GM19328 (cell line): ENCODE measurements at regions not wholly inside any gene's neighbourhood (a gene's known extent, or its start where the extent isn't known, plus 50 kb on each side); places are given as distances from the start of the nearest gene placed in this dataset.

Experiments
- ATAC-seq: cut with Tn5 transposase; IDR thresholded peaks from one replicate; pipeline ENCODE4 v1.9.1; 2021; ENCODE audit warnings: mild to moderate bottlenecking, moderate library complexity; ENCODE audit not compliant: unreplicated experiment

- ATAC-seq, result no peak
These were observed 583.1 kb downstream of the XIRP2 start for GRCh38 chr2:167471332-167471731.

DNA sequence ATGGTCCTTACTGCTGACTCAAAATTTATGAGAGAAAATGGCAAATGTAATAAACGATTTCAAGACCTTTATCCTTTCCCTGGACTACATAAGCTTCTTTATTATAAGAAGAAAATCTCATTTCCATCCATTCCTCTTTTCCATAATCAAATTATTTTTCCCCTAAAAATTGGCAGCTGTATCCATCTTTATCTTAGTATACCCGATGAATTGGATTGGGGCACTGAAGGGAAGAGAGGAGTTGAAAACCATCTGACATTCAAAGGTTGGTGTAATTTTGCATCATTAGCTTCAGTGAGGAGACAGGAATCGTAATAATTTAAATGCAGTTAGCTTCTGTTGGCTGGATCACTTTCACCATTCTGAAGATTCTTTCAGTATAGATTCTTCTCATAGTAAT lies 574.1 kb downstream of the XIRP2 start:
- no peak for ATAC-seq

DNA sequence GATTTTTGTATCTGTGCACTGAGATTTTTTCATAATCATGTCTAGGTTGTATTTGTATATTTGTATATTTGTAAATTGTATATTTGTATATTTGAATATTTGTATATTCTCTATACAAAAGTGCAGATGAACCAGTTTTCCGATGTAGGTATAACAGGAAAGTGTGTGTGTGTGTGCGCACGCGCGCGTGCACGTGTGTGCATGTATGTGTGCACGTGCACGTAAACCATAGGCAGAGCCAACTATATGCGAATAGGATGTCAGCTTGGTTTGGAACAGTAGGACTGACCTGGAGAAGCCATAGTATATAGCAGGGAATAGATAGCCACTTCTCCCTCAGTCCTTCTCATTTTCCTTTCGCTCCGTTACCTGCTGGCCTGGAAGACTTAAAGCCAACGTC lies 565.8 kb downstream of the XIRP2 start:
- no peak for ATAC-seq

DNA sequence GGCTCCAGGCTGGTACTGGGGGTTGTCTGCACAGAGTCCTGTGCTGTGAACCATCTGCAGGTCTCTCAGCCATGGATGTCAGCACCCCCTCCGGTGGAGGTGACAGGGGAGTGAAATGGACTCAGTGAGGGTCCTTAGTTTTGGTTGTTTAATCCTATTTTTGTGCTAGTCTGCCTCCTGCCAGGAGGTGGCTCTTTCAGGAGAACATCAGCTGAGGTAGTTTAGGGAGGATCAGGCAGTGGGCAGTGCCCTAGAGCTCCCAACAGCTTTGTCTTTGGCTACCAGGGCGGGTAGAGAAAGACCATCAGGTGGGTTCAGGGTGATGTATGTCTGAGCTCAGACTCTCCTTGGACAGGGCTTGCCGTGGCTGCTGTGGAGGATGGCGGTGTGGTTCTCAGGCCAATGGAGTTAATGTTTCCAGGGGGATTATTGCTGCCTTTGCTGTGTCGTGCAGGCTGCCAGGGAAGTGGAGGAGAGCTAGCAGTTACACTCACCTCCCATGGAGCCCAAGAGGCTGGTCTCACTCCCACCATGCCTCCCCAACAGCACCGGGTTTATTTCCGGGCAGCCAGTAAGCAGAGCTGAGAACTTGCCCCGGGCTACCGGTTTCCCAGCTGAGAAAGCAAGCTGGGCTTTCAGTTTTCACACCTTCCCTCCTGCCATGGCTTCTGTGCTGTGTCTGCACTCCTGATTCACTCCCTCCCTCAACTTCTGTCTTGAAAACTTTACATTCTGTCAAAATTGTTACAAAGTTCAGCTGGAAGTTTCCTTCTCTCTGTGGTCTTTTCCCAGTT lies 563.4 kb downstream of the XIRP2 start:
- no peak for ATAC-seq

- ATAC-seq, result no peak
These were observed 562.1 kb downstream of the XIRP2 start for GRCh38 chr2:167450364-167450763.

DNA sequence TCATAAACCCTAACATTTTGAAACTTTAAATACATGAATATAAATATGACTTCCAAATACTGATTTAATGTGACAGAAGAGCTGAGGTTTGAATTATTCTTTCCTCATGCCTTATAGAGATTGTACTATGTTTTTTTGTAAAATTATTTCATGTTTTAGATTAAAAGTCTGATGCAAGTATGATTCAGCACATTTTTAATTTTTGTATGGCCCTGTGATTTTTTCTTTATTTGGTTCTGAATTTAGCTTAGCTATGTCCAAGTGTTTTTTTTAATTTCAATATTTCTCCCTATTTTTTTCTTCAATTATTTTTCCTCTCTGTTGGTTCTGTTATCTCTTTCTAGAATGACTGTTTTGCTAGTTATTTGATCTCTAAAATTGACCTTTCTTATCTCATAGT lies 552.1 kb downstream of the XIRP2 start:
- ATAC-seq, result no peak

GRCh38 chr2:167438206-167438605 lies 549.9 kb downstream of the XIRP2 start:
- no peak for ATAC-seq

- no peak for ATAC-seq
These were observed 543.7 kb downstream of the XIRP2 start for GRCh38 chr2:167431949-167432348.

DNA sequence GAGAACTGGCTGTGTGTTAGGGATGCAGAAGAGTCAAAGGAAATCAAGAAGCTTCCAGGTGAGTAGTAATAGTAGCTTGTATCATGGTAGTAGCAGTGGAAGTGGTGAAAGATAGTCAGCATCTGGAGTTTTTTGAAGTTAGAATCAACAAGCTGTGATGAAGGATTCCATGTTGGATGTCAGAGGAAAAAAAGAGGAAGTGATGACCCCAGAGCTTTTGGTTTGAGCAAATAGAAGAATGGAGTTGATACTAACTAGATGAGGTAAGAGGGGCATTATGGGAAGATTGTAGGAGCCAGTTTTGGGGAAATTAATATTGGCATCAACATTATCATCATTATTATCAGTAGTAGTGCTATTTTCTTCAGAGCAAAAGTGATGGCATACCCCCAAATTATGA lies 542.2 kb downstream of the XIRP2 start:
- no peak for ATAC-seq

DNA sequence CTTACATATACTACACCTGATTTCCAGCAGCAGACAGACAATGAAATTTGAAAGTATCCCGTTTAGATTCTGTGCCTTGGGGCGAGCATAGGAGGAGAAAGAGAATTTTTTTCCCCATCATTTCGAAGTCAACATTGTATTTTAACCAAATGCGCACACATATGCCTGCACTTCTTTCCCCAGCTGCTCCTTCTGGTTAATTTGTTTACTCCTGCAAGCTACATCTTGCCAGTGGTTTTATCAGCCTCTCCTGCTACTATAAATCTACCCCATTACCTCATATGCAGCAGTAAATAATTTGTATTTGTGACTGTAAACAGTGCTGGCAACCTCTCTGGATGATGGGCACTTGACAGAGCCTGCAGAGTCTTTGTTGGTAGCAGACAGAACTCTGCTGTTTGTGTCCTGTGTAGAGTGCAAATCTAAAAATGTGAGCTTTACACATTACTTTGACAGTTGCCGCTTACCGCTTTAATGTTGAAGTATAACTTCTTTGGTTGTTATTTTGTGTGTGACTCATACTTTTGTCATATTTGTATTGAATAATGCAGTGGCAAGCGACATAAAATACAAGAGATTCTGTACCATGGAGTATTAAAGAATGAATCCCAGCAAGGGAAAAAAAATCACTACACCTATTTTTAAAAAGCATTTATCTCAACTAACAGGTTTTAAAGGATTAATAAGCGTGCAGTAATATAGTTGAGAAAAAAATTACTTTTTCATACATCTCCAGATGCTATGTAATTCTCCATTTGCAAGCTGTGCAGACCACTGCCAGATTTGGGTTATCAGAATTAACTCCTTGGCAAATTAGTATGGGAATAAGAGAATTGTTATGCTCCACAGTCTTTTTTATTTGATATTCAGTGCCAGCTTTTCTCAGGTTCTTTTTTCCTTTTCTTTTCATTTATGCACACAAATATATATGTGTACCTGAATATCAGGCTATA lies 536.8 kb downstream of the XIRP2 start:
- no peak for ATAC-seq

DNA sequence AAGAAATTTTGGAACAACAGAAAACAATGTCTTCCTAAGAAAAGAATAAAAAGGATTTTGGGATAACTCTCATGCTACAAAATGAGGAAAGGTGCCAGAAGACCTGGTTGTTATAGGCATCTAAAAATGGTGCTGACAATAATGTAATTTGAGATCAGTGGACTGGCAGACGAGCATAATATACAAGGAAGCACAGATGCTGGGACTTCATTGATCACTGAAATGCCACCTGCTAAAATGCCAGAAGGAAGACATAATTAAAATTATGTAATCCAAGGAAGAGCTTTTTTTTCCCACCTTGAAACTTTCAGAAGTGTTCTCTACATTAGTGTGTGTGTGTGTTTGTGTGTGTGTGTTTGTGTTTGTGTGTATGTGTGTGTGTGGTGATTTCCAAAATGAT lies 535.9 kb downstream of the XIRP2 start:
- ATAC-seq, result no peak

GRCh38 chr2:167423731-167424130 lies 535.5 kb downstream of the XIRP2 start:
- ATAC-seq, result no peak

DNA sequence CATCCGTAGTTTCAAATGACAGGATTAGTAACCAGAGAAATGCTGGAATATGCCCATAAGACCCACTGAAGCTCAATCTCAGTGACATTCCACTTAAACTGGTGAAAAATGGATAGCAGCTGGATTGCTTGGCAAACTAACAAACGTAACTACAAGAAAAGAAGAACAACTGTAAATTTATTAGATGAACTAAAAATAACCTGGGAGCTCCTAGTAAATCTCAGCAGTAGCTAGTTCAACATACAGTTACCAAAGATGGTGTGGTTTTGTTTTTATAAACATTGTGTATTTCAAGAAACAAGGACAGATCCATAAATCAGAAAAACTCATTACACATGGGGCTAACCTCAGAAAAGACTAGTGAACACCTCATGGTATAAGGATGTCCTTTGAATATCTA lies 531.9 kb downstream of the XIRP2 start:
- ATAC-seq, result no peak

- ATAC-seq, result no peak
These were observed 526.8 kb downstream of the XIRP2 start for GRCh38 chr2:167415068-167415467.

DNA sequence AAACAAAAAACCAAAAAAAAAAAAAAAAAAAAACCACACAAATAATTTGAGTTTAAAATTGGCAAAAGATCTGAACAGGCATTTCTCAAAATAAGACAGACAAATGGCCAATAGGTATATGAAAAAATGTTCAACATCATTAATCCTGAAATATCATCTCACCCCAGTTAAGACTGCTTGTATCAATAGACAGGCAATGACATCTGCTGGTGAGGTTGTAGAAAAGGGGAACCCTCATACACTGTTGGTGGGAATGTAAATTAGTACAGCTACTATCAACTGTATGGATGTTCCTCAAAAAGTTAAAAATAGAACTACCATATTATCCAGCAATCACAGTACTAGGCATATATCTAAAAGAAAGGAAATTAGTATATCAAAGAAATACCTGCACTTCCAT lies 523.1 kb downstream of the XIRP2 start:
- ATAC-seq, result no peak

- ATAC-seq, result no peak
These were observed 518.3 kb downstream of the XIRP2 start for GRCh38 chr2:167406558-167406957.

DNA sequence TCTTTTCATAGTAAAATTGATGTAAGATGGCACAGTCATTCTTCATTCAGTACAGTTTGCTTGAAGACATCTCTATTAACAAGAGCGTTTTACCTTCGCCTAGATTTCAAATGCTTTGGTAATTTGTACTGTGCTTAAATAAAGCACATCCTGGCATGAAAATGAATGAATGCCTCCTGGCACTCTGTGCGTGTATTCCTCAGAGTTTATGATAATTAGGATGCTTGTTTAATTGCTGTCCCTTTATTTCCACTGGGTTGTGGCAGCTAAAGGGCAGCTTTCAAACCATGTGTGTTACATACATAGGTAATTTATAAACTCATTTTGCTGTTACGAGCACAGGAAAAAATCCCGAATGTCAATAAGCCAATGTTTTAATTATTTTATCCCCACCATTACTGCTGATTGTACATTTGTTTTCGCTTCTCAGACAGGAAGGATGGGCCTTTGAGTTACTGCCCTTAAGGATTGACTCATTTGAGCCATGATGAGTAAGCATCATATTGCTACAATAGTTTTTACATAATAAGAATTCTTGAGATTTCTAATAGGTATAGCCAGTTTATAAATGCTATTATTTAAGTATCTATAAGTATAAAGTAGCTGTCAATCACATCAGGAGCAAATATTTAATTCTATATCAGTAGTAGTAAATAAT lies 516.5 kb downstream of the XIRP2 start:
- no peak for ATAC-seq

DNA sequence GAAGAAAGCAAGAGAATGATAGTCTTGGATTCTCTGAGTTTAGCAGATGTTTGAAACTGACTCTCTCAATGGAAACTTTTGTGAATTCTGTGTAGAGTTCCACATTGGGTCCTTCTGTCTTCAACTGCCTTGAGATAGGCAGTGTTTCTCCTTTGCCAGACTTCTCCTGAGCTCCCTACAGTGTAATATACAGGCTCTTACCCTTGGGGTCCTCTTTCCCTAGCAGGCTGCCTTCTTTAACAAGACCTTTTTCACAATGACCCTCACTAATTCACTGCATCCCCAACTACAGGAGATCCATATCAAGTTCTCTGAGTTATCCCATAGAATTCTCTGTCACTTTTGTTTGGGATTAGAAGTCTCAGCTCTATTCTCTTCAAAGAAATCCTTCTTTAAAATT lies 513.0 kb downstream of the XIRP2 start:
- no peak for ATAC-seq

- no peak for ATAC-seq
These were observed 512.3 kb downstream of the XIRP2 start for GRCh38 chr2:167400546-167400945.

- ATAC-seq, result no peak
These were observed 510.6 kb downstream of the XIRP2 start for GRCh38 chr2:167398873-167399272.

GRCh38 chr2:167388901-167389300 lies 500.6 kb downstream of the XIRP2 start:
- ATAC-seq, result no peak

DNA sequence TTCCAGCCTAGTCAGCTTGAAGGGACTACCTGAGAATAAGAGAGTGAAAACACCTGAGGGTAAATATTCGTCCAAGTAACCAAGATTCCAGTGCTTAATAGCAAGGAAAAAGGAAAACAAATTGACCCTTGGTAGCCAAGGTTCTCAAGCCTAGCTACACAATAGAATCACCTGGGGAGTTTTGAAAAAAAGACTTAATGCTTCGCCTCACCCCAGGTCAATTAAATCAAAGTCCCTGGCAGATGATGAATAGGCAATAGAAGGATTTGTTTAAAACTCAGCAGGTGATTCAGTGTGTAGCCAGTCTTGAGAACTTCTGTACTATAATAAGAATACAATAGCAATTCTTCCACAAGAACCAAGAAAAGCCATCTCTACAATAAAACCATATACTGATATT lies 500.2 kb downstream of the XIRP2 start:
- no peak for ATAC-seq
